Testis (tissue), 2 donors: ENCODE measurements at regions not wholly inside any gene's neighbourhood (a gene's known extent, or its start where the extent isn't known, plus 50 kb on each side); places are given as distances from the start of the nearest gene placed in this dataset.

Experiments used
- DNase-seq: peaks from one replicate; pipeline ENCODE4 v3.0.0-alpha.2; 2019
- H3K27ac ChIP-seq, 2 donors: fragments of 200-600 bp; sonication (generic); one replicate each; pipeline ENCODE4 v1.5.1; 2019
- H3K27me3 ChIP-seq: fragments of 200-600 bp; sonication (generic); one replicate; pipeline ENCODE4 v1.5.1; 2019
- H3K36me3 ChIP-seq: fragments of 200-600 bp; sonication (generic); one replicate; pipeline ENCODE4 v1.5.1; 2017; ENCODE audit warnings: low read depth; ENCODE audit errors: missing control alignments
- H3K4me1 ChIP-seq: fragments of 200-600 bp; sonication (generic); one replicate; pipeline ENCODE4 v1.5.1; 2019
- H3K4me3 ChIP-seq, 2 donors: fragments of 200-600 bp; sonication (generic); one replicate each; pipeline ENCODE4 v1.5.1; 2017 to 2019
- H3K9me3 ChIP-seq: fragments of 200-600 bp; sonication (generic); one replicate; pipeline ENCODE4 v1.5.1; 2017
- CTCF ChIP-seq, 3 experiments: fragments of 450-650 bp in 2 of 3; fragments of 200-600 bp in 1 of 3; sonication (generic) in 1 of 3; IDR thresholded peaks; one replicate each; pipeline ENCODE4 v1.5.1; 2016 to 2019; ENCODE audit warnings: antibody characterized with exemption in 3 of 3, mild to moderate bottlenecking in 2 of 3, moderate library complexity in 1 of 3
- POLR2A ChIP-seq: fragments of 450-650 bp; IDR thresholded peaks from one replicate; pipeline ENCODE4 v1.6.1; 2017; ENCODE audit warnings: antibody characterized with exemption, mild to moderate bottlenecking, moderate library complexity
- WGBS, 2 donors: methylation state at CpG; one replicate each; pipeline ENCODE4 v1.1.5; 2018; 5-methylcytosine and 5-hydroxymethylcytosine counted together
- intact Hi-C: fragments of 100-400 bp; cut with DNase I; formaldehyde crosslinking; loops from one replicate; pipeline ENCODE4 v1.15.1; 2023; ENCODE audit warnings: low total_unique reads

GRCh38 chr19:28453420-28453819 lies 759.5 kb downstream of the UQCRFS1 start:
- Histone ChIP-seq H3K27me3 (no peaks in the 10 kb centered on the region), H3K27ac (no peak overlapping the region), H3K4me1 (peaks cover 5% of the 10 kb centered on the region), H3K9me3 (no peaks in the 10 kb centered on the region), H3K4me3 (no peak overlapping the region), H3K36me3 (no peaks in the 10 kb centered on the region)
- DNase-seq: no peak
- WGBS, 2 donors: 80 to 82% methylated on average over 9 of the region's 9 CpGs
- intact Hi-C loops: no loop called here
- no peak for TF ChIP-seq POLR2A
- no peak for TF ChIP-seq CTCF (IDR thresholded peaks at IDR 0.05)

DNA sequence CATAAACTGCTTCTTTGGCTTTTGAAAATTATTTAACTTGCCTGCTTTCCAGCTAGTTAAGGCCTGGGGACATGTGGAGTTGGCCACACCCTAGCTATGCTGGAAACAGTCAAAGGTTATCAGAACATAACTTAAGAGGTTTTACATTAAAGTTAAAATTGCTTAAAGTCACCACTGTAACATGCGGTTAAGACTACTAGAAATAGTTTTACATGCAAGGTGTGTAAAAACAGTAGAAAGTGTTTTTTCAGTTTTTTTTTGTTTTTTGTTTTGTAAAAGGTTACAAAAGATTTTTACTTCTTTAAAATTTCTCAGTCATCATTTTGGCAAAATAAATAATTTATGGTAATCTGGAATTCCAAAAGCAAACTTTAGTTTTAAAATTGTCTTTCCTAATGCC lies 763.1 kb downstream of the UQCRFS1 start:
- no peaks in the 10 kb centered on the region for H3K36me3 ChIP-seq
- H3K9me3 ChIP-seq: no peaks in the 10 kb centered on the region
- no peaks in the 10 kb centered on the region for H3K27me3 ChIP-seq
- WGBS, 2 donors: 88 to 90% methylated on average over 1 of the region's 1 CpG
- intact Hi-C loops: no loop called here
- H3K4me1 ChIP-seq: peaks cover 5% of the 10 kb centered on the region
- no peak overlapping the region for H3K4me3 ChIP-seq
- TF ChIP-seq POLR2A (no peak), CTCF (IDR thresholded peaks at IDR 0.05) (no peak)
- DNase-seq: no peak
- no peak overlapping the region for H3K27ac ChIP-seq

GRCh38 chr19:28446511-28446910 lies 766.4 kb downstream of the UQCRFS1 start:
- 60 to 72% methylated on average over 12 of the region's 12 CpGs for WGBS, 2 donors
- Histone ChIP-seq H3K36me3 (no peaks in the 10 kb centered on the region), H3K27me3 (no peaks in the 10 kb centered on the region), H3K4me1 (no peaks in the 10 kb centered on the region), H3K9me3 (no peaks in the 10 kb centered on the region), H3K4me3 (no peak overlapping the region), H3K27ac (no peak overlapping the region)
- intact Hi-C loops: no loop called here
- DNase-seq: peak; percentile 19
- TF ChIP-seq POLR2A: no peak
- TF ChIP-seq CTCF (IDR thresholded peaks at IDR 0.05): no peak

DNA sequence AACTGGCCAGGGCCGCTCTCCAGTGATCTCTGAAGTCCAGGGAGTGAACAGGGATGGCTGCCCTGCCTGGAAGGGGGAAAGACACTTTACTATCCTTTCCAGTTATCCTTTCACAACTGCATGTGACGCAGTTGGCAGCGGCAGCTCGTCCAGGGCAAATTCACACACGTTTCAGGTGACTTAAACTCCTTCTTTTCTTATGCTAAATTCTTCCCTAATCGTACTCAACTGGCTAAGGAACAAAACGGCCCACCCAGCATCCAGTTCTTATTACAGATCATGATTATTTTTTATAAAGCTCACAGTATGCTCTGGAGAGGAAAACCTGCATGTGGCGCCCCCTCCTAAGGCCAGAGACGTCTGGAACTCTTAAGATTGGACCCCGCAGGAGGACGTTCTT lies 767.1 kb downstream of the UQCRFS1 start:
- Histone ChIP-seq H3K4me1 (no peaks in the 10 kb centered on the region), H3K27ac (peak overlapping the region; percentile 25 to 29), H3K27me3 (no peaks in the 10 kb centered on the region), H3K4me3 (no peak overlapping the region), H3K36me3 (no peaks in the 10 kb centered on the region), H3K9me3 (no peaks in the 10 kb centered on the region)
- no peak for DNase-seq
- TF ChIP-seq CTCF (IDR thresholded peaks at IDR 0.05) (no peak), POLR2A (no peak)
- intact Hi-C loops: no loop called here
- WGBS, 2 donors: 41 to 70% methylated on average over 11 of the region's 11 CpGs

- H3K4me1 ChIP-seq: no peaks in the 10 kb centered on the region
- DNase-seq: no peak
- H3K4me3 ChIP-seq: no peak overlapping the region
- H3K27ac ChIP-seq: no peak overlapping the region
- TF ChIP-seq POLR2A (no peak), CTCF (IDR thresholded peaks at IDR 0.05) (no peak)
- H3K9me3 ChIP-seq: no peaks in the 10 kb centered on the region
- no peaks in the 10 kb centered on the region for H3K36me3 ChIP-seq
- H3K27me3 ChIP-seq: no peaks in the 10 kb centered on the region
- intact Hi-C loops: no loop called here
- WGBS, 2 donors: 26% methylated on average over 4 of the region's 4 CpGs
These were observed 768.6 kb downstream of the UQCRFS1 start for GRCh38 chr19:28444362-28444761.
